ENCODE measurements at regions not wholly inside any gene's neighbourhood (a gene's known extent, or its start where the extent isn't known, plus 50 kb on each side); places are given as distances from the start of the nearest gene placed in this dataset.

GRCh38 chr2:120551522-120551921 is 184.1 kb upstream of the GLI2 start:
- DNase-seq (no peak), ATAC-seq (ENCODE audit: poor library complexity) (no peak)
- intact Hi-C loops (cut with DNase I, micrococcal nuclease): no loop called here
- CTCF ChIA-PET: no interaction called here
- Mint-ChIP-seq H3K27me3 (peaks cover 25% of the 10 kb centered on the region), H3K4me3 (no peak overlapping the region), H3K36me3 (ENCODE audit: low read depth) (no peaks in the 10 kb centered on the region), H3K4me1 (ENCODE audit: low read depth) (no peaks in the 10 kb centered on the region), H3K27ac (no peak overlapping the region), H3K9me3 (no peaks in the 10 kb centered on the region)
- no peak for TF ChIP-seq CTCF (IDR thresholded peaks at IDR 0.05)
- H3K9me3 ChIP-seq (ENCODE audit: control insufficient read depth in 1 of 2, insufficient read depth in 1 of 2, low read length in 2 of 2): no peaks in the 10 kb centered on the region
- no peaks in the 10 kb centered on the region for H3K4me1 ChIP-seq (ENCODE audit: insufficient read depth, low read length)
- peaks cover 5 to 25% of the 10 kb centered on the region in 2 experiments for H3K27me3 ChIP-seq (ENCODE audit: control insufficient read depth in 1 of 2, insufficient read depth in 2 of 2, low read length in 2 of 2)
- no peak overlapping the region for H3K27ac ChIP-seq (ENCODE audit: low read depth in 1 of 2, low read length in 2 of 2)
- H3K4me3 ChIP-seq (ENCODE audit: low read length): no peak overlapping the region
- POLR2A ChIA-PET: no interaction called here
- no peaks in the 10 kb centered on the region for H3K36me3 ChIP-seq (ENCODE audit: insufficient read depth, low read length)

- H3K4me3 ChIP-seq (ENCODE audit: low read length): no peak overlapping the region
- ChIA-PET POLR2A (no interaction called here), CTCF (no interaction called here)
- Mint-ChIP-seq H3K27me3 (peaks cover 29% of the 10 kb centered on the region), H3K4me3 (no peak overlapping the region), H3K9me3 (no peaks in the 10 kb centered on the region), H3K36me3 (ENCODE audit: low read depth) (no peaks in the 10 kb centered on the region), H3K27ac (no peak overlapping the region), H3K4me1 (ENCODE audit: low read depth) (no peaks in the 10 kb centered on the region)
- ATAC-seq (ENCODE audit: poor library complexity) (no peak), DNase-seq (no peak)
- peaks cover 5 to 28% of the 10 kb centered on the region in 2 experiments for H3K27me3 ChIP-seq (ENCODE audit: control insufficient read depth in 1 of 2, insufficient read depth in 2 of 2, low read length in 2 of 2)
- H3K4me1 ChIP-seq (ENCODE audit: insufficient read depth, low read length): no peaks in the 10 kb centered on the region
- H3K9me3 ChIP-seq (ENCODE audit: control insufficient read depth in 1 of 2, insufficient read depth in 1 of 2, low read length in 2 of 2): no peaks in the 10 kb centered on the region
- no peak for TF ChIP-seq CTCF (IDR thresholded peaks at IDR 0.05)
- H3K36me3 ChIP-seq (ENCODE audit: insufficient read depth, low read length): no peaks in the 10 kb centered on the region
- no peak overlapping the region for H3K27ac ChIP-seq (ENCODE audit: low read depth in 1 of 2, low read length in 2 of 2)
- intact Hi-C loops (cut with DNase I, micrococcal nuclease): no loop called here
Observed at GRCh38 chr2:120552079-120552478, 183.6 kb upstream of the GLI2 start.

- no peaks in the 10 kb centered on the region for H3K36me3 Mint-ChIP-seq (ENCODE audit: low read depth)
- H3K4me3 ChIP-seq (ENCODE audit: low read length): no peak overlapping the region
- ChIA-PET POLR2A (no interaction called here), CTCF (no interaction called here)
- no peak overlapping the region for H3K27ac ChIP-seq (ENCODE audit: low read depth in 1 of 2, low read length in 2 of 2)
- intact Hi-C loops (cut with DNase I, micrococcal nuclease): no loop called here
- H3K4me3 Mint-ChIP-seq: no peak overlapping the region
- peaks cover 5 to 30% of the 10 kb centered on the region in 2 experiments for H3K27me3 ChIP-seq (ENCODE audit: control insufficient read depth in 1 of 2, insufficient read depth in 2 of 2, low read length in 2 of 2)
- no peak for TF ChIP-seq CTCF (IDR thresholded peaks at IDR 0.05)
- ATAC-seq (ENCODE audit: poor library complexity): no peak
- no peaks in the 10 kb centered on the region for H3K4me1 Mint-ChIP-seq (ENCODE audit: low read depth)
- no peaks in the 10 kb centered on the region for H3K36me3 ChIP-seq (ENCODE audit: insufficient read depth, low read length)
- DNase-seq: peak in 3 of 14 experiments; percentile 6 to 21 (median 17)
- H3K9me3 Mint-ChIP-seq: no peaks in the 10 kb centered on the region
- peaks cover 31% of the 10 kb centered on the region for H3K27me3 Mint-ChIP-seq
- no peaks in the 10 kb centered on the region for H3K9me3 ChIP-seq (ENCODE audit: control insufficient read depth in 1 of 2, insufficient read depth in 1 of 2, low read length in 2 of 2)
- no peak overlapping the region for H3K27ac Mint-ChIP-seq
- H3K4me1 ChIP-seq (ENCODE audit: insufficient read depth, low read length): no peaks in the 10 kb centered on the region
Observed at GRCh38 chr2:120552800-120553481, 182.7 kb upstream of the GLI2 start.
